ENCODE measurements at regions not wholly inside any gene's neighbourhood (a gene's known extent, or its start where the extent isn't known, plus 50 kb on each side); places are given as distances from the start of the nearest gene placed in this dataset.

GRCh38 chr2:43018179-43019024, 208.0 kb downstream of the ZFP36L2 start:
- Histone ChIP-seq H3K27me3 (ENCODE audit: control insufficient read depth, insufficient read depth, low read length) (no peaks in the 10 kb centered on the region), H3K9me3 (ENCODE audit: control insufficient read depth, insufficient read depth, low read length) (peaks cover 23% of the 10 kb centered on the region), H3K4me3 (ENCODE audit: low read depth, low read length) (no peak overlapping the region), H3K27ac (ENCODE audit: low read depth, low read length) (peak overlapping the region; percentile 21)
- ChIA-PET CTCF (interaction anchor here (0.5 to 1.7 kb wide), 5 partner anchors 10 to 523 kb away, joined by 3 to 12 read pairs (median 3); no protein-coding TSS in a partner anchor), POLR2A (interaction anchor here (0.7 to 1.3 kb wide), 5 partner anchors 14 to 208 kb away, joined by 3 to 4 read pairs (median 4); partner anchors contain the start of gene ZFP36L2)
- peak; percentile 60 for DNase-seq (ENCODE audit: low read depth, low spot score)
- TF ChIP-seq CTCF (IDR thresholded peaks at IDR 0.05; ENCODE audit: low read depth, low read length), result no peak

GRCh38 chr2:43013821-43014345, 212.5 kb downstream of the ZFP36L2 start:
- no peaks in the 10 kb centered on the region for H3K9me3 ChIP-seq (ENCODE audit: control insufficient read depth, insufficient read depth, low read length)
- TF ChIP-seq CTCF (IDR thresholded peaks at IDR 0.05; ENCODE audit: low read depth, low read length), result no peak
- no peaks in the 10 kb centered on the region for H3K27me3 ChIP-seq (ENCODE audit: control insufficient read depth, insufficient read depth, low read length)
- ChIA-PET POLR2A (no interaction called here), CTCF (no interaction called here)
- H3K4me3 ChIP-seq (ENCODE audit: low read depth, low read length), result no peak overlapping the region
- H3K27ac ChIP-seq (ENCODE audit: low read depth, low read length), result no peak overlapping the region
- DNase-seq (ENCODE audit: low read depth, low spot score), result no peak

GRCh38 chr2:43012966-43013365, 213.4 kb downstream of the ZFP36L2 start:
- Histone ChIP-seq H3K4me3 (ENCODE audit: low read depth, low read length) (no peak overlapping the region), H3K27me3 (ENCODE audit: control insufficient read depth, insufficient read depth, low read length) (no peaks in the 10 kb centered on the region), H3K9me3 (ENCODE audit: control insufficient read depth, insufficient read depth, low read length) (peaks cover 2% of the 10 kb centered on the region), H3K27ac (ENCODE audit: low read depth, low read length) (no peak overlapping the region)
- DNase-seq (ENCODE audit: low read depth, low spot score), result no peak
- CTCF ChIA-PET, result interaction anchor here (0.5 kb wide), 1 partner anchor 207 kb away, joined by 3 read pairs; no protein-coding TSS in a partner anchor
- POLR2A ChIA-PET, result no interaction called here
- TF ChIP-seq CTCF (IDR thresholded peaks at IDR 0.05; ENCODE audit: low read depth, low read length), result no peak

GRCh38 chr2:43011158-43011491, 215.3 kb downstream of the ZFP36L2 start:
- POLR2A ChIA-PET, result interaction anchor here (0.6 kb wide), 1 partner anchor 24 kb away, joined by 3 read pairs; no protein-coding TSS in a partner anchor
- no peak for TF ChIP-seq CTCF (IDR thresholded peaks at IDR 0.05; ENCODE audit: low read depth, low read length)
- CTCF ChIA-PET, result interaction anchor here (1.3 kb wide), 1 partner anchor 13 kb away, joined by 4 read pairs; no protein-coding TSS in a partner anchor
- Histone ChIP-seq H3K9me3 (ENCODE audit: control insufficient read depth, insufficient read depth, low read length) (peaks cover 4% of the 10 kb centered on the region), H3K4me3 (ENCODE audit: low read depth, low read length) (no peak overlapping the region), H3K27me3 (ENCODE audit: control insufficient read depth, insufficient read depth, low read length) (no peaks in the 10 kb centered on the region), H3K27ac (ENCODE audit: low read depth, low read length) (no peak overlapping the region)
- DNase-seq (ENCODE audit: low read depth, low spot score), result no peak

Data from AG04450 (cell line).